ENCODE measurements at regions not wholly inside any gene's neighbourhood (a gene's known extent, or its start where the extent isn't known, plus 50 kb on each side); places are given as distances from the start of the nearest gene placed in this dataset.
A peak's percentile ranks its signal among the peaks of the same experiment; 100 is the strongest.

DNA sequence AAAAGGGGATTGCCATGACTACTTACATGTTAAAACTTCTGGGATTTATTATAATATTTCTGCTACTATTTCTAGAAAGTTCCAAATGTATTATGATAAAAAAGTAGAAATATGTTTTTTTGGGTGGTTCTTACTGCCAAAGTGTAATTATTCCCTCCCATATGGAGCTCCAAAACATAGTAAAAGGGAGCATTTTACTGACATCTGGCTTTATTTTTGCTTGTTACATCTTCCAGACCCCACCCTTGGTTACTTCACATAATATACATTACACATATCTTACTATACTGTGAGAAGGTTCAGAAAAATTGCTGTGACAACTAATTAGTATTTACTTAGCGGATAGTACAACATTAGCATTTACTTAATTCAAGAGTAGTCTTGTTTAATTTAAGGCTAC lies 205.1 kb upstream of the TLL1 start:
- no peak for DNase-seq (ENCODE audit: low read depth)

DNA sequence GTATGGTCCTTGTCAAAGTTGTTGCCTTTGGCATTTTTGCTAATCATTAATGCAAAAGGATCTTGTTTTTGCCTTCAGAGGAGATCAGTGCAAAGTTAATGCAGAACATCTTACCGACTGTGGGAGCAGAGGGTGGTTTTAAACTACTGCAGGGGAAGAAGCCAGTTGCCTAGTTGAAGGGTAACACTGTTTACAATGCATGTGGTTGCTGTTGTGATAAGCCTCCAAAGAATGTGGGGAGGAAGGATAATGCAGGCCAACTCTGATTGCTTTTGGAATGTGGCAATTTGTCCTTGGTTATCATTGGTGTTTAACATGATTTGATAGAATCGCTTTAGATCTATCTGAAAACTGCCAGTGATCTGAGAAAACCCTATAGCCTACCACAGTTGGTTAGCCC lies 204.3 kb upstream of the TLL1 start:
- DNase-seq (ENCODE audit: low read depth) = no peak

DNA sequence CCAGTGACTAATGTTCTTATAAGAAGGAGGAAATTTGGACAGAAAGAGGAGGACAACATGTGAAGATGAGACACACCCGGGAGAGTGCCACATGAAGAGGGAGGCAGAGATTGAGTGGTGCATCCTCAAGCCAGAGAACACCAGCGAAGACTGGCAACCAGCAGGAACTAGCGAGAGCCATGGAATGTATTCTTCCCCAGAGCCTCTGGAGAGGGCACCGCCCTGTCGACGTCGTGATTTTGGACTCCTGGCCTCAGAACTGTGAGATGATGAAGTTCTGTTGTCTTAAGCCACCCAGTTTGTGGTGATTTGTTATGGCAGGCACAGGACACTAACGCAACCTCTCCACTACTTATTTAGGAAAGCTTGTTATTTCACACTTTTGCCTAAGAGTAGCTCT lies 196.0 kb upstream of the TLL1 start:
- DNase-seq (ENCODE audit: low read depth) = no peak

DNA sequence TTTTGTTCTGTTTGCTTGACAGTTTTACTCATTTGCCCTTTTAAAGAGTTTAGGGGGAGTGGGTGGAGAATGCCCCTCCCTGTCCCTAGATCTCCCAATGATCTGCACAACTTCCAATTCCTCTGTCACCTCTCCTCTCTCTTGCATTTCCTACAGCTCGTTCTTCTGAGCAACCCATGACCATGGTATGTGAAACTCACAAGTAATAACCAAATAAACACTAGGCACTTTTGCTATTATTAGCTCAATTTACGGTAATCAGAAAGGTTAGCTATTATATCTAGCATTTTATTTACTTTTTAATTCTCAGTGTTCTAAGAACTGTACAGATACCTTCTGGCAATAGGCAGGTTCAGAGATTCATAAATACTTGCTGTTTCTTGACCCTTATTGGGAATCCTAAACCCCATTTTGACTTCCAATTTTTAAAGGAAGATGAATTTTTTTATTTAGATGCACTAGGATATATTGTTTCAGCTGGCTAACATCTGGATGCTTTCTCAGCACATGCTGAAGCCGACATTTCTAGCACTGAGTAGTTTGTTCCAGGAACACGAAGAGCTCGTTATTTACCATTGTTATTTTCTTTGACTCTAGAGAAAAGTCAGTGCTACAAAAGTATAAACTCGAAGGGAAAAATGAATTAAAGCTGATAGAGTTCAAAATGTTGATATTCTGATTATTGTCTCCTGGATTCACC lies 194.7 kb upstream of the TLL1 start:
- DNase-seq (ENCODE audit: low read depth) = peak; percentile 87

DNA sequence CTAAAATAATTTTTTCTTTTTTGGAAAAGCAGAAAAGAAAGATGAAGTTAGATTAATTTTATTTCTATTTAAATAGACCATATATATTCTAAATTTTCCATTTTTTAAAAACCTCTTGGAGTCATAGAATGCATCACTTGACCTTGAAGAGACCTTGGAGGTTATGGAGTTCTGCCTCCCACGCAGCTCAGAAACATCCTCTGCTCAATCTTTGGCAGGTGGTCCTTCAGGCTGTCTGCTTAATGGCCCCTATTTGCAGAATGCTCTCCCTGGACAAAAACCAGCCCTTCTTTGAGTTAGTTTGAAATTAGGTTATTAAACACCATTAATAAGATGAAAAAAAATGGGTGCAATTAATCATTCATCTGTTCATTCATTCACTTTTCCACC lies 194.1 kb upstream of the TLL1 start:
- DNase-seq (ENCODE audit: low read depth) = no peak

DNA sequence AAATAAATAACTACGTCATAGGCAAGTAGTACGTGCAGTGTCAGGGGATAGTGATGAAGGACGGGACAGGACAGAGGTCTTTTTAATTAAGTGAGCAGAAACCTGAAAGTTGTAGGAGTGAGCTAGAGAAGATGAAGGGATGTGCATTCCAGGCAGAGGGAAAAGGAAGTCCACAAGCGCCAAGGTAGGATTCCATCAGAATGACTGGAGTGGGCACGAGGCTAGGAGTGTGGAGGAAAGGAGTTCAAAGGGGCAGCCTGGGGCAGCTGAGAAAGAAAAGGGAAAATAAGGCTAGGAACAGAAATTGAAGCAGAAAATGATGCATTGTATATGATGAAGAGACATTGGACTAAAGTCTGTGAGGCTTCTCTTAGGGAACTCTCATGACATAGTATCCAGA lies 192.2 kb upstream of the TLL1 start:
- no peak for DNase-seq (ENCODE audit: low read depth)

DNA sequence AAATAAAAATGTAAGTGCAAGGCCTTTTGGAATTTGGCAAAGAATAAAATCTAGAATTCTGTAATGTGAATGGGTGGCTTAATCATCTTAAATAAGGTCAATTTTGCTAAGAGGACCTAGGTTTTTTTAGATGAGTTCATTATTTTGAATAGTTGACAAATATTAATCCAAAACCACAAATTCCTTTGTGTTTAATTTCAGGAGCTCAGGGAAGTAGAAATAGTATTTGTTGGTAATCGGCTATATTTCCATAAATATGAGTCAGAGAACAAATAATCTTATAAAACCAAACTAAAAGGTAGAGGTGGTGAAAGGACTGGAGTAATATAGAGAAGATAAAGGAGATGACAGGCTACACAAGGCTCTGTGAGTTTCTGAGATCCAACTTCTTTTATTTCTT lies 190.4 kb upstream of the TLL1 start:
- DNase-seq (ENCODE audit: low read depth) = no peak

DNA sequence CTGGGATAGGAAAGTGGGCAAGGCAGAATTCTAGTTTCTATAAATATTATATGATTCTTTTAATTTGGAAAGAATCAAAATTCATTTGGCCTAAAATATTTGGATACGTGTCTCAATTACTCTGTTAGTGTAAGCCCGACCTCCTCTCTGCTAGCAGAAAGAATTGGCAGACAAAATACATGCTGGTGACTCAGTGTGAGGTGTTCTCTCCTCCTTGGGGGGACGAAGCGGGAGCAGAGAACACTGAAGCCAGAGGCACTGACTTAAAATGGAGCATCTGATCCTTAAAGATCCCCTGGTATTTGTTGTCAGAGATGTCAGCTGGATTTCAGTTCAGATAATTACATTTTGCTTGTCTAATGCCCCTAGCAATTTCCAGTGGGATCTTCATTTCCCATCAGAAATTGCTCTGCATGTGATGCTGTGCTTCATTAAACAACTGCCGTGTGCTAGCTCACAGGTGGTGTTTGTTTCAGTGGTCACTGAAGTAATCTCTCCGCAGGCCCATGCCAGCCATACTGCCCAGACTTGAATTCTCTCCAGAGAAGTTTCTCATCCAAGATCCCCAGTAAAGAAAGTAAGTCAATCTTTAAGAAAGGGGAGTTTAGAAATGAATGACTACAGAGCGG lies 188.7 kb upstream of the TLL1 start:
- no peak for DNase-seq (ENCODE audit: low read depth)

DNA sequence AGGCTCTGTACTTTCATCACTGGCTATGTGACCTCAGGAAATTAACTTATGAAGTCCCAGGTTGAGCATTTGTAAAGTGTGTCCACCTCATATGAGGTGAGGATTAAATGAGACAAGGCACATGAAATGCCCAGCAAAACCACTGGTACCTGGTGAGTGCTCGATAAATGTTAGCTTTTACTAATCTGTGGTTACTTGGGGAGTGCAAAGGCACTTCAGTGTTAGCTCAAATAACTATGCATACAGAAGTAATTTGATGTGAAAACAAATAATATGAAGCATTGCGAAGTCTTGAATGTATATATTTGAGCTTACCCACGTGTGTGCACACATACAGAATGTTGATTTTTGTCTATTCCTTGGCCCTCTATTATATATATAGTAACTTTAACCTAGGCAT lies 186.3 kb upstream of the TLL1 start:
- DNase-seq (ENCODE audit: low read depth) = no peak

DNA sequence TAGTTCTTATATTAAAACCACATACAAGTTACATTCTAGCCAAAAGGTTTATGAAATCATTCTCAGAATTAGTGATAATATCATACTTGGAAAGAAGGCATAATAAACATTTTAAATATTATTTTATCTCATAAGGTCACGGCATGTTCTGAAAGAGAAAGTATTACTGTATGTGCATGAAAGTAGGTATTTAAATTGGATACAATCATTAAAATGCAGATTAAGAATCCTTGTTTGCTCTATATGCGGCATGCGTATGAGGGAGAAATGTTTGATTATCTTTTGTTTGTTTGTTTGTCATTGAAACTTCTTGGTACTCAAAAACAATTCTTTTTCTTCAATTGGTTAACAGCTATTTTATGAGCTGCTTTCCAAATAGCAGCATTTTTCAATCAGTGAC lies 183.9 kb upstream of the TLL1 start:
- no peak for DNase-seq (ENCODE audit: low read depth)

DNA sequence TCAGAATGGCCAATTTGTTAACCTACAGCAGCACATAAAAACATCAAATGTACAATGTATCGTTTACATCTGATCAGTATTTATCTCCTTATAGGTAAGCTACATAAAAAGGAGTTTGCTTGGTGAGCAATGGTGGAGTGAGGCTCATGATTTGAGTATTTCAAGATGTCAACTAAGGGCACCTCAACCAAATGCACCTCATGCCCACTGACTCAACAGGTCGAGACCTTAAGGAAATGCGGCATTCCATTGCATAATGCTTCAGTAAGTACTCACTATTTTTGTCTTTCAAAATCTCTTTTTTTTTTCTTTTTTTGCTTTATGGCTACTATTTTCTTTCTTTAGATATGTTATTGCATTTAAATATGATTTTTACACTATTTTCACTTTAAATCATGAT lies 181.0 kb upstream of the TLL1 start:
- no peak for DNase-seq (ENCODE audit: low read depth)

DNA sequence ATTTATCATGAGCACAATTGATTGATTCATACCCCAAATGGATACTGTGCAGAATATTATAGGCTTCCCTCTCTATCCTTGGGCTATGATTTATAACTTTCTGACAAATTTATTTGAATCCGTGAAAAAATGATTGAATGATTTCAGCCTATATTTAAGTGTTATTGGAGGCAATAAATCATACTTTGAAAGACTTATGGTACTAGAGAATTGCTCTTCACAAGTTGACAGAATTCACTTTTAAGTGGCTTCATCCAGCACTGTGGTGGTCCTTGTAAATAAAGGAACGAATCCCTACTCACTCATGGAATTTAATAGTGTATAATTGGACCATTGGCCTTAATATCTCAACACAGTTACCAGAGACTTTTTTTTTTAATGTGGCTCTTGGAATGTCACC lies 174.8 kb upstream of the TLL1 start:
- no peak for DNase-seq (ENCODE audit: low read depth)

DNA sequence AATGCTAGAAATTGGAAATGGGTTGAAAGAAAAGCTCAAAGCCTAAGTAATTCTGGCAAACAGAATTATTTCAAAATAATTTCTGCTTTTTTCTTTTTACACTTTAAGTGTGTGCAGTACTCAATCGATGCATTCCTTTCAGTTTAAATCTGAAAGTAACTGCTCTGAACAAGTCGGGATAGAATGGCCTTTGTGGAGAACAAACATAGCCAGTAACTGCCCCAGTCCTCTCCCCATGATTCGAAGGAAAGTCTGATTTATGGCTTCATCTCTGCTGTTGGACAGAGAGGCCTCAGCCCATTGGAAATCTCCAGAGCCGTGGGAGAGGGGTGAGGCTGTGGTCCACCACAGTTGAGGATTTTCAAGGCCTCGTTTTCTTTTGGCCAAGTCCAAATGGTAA lies 174.0 kb upstream of the TLL1 start:
- DNase-seq (ENCODE audit: low read depth) = no peak

DNA sequence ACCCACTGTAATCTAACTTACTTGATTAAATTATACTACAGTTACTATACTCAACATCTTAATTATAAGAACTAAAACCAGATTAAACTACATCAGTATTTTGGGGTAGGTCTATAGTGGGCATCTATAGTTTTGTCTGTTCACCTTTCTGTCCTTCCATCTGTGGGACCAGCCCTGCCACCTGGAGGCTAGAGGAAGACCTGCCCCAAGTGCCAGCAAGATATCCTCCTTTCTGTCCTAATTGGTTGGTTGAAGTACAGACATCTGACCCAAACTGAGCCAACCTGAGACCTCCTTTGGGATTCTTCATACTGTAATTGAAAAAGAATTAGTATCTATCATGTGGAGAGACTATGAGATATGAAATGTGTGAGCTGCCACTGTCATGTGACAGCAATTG lies 172.2 kb upstream of the TLL1 start:
- no peak for DNase-seq (ENCODE audit: low read depth)

DNA sequence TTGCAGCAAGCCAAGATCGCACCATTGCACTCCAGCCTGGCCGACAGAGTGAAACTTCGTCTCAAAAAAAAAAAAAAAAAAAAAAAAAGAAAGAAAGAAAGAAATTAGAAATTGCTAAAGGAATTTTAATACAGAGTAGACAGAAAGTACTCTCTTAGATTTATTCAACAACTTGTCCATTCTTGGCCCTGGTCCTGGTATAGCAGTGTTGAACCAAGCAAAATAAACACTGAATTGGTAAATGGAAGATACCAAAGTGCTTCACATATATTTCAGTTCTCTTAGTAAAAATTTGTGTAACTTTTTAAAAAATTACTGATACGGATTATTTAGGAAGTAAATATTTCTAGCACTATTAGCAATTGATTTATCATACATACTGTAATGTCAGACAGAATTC lies 165.9 kb upstream of the TLL1 start:
- DNase-seq (ENCODE audit: low read depth) = no peak

DNA sequence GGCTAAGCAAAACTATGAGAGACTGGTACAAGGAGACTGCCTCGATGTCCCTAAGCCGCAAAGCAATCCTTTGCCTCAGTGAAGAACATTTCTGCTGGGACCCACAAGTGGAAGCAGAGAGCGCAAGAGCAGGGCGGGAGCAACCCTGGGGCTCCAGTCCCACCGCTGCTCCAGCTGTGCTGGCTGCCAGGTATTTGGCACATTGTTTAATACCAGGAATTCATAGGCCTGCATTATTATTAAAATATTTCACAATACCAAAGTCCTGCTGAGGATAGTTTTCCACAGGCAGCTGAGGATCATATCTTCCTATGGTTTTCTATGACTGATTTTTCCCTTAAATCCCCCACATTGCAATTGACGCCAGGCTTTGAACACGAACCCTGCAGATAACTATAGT lies 163.5 kb upstream of the TLL1 start:
- no peak for DNase-seq (ENCODE audit: low read depth)

DNA sequence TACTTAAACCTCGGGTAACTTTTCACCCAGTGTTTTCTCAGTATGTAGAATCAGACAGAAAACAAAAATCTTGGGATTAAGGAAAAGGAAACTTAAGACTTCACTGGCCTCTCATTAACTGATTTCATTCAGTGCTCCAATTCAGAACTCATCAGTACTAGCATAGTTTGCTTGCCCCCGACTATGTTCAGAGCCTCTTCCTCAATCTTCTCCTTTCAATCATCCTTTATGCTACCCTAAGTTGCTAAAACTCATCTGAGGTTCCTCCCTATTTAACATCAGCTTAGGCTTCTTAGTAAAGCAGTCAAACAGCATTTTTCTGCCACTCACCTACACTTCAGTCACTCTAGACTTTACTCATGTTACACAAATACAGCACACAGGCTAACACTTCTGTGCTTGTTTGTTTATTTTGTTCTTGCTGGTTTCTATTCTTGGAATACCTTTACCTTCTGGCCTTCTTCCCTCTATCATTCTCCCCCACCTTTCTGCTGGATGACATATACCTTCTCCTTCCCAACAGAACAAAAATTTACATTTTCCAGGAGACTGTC lies 163.0 kb upstream of the TLL1 start:
- no peak for DNase-seq (ENCODE audit: low read depth)

DNA sequence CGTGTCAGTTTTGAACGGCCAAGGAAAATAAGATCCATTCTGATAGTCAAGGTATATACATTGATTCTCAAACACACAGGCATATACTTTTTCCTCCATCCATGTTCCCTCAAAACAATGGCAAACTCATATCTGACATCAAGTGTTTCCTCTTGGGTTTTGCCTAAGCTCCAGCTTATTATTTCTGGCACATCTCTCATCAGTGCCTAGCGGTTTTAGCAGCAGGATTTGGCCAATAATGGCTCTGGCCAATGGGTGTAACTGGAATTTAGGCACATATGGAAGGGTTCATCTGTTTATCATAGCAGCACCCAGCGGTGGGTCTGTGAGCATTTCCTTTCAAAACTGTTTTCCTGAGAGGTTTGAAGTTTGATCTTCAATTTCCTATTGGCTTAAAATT lies 161.6 kb upstream of the TLL1 start:
- DNase-seq (ENCODE audit: low read depth) = no peak

DNA sequence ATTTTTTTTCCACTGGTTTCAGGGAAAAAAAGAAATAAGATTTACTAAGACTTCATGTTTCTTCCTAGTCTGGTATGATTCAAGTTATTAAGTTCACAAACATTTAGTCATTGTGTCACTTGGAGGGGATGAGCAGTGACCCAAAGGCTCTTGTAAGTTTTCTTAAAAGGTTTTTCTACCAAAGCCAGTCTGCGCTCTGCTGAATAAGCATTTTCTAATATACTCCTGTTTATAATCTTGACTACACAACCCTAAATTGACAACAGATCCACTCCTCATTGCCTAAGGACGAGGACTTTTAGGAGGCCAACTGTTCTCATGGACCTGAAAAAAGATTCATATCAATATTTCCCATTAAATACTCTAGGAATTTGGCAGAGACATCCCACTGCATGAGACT lies 161.1 kb upstream of the TLL1 start:
- DNase-seq (ENCODE audit: low read depth) = no peak

DNA sequence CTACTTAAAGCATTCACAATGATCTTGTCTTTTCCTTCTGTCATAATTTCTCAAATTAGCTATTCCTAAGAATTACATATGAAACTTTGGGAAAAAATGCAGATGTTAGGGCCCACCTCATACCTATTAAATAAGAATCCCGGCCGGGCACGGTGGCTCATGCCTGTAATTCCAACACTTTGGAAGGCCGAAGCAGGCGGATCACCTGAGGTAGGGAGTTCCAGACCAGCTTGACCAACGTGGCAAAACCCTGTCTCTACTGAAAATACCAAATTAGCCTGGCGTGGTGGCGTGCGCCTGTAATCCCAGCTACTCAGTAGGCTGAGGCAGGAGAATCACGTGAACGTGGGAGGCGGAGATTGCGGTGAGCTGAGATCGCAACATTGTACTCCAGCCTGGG lies 158.4 kb upstream of the TLL1 start:
- no peak for DNase-seq (ENCODE audit: low read depth)

DNA sequence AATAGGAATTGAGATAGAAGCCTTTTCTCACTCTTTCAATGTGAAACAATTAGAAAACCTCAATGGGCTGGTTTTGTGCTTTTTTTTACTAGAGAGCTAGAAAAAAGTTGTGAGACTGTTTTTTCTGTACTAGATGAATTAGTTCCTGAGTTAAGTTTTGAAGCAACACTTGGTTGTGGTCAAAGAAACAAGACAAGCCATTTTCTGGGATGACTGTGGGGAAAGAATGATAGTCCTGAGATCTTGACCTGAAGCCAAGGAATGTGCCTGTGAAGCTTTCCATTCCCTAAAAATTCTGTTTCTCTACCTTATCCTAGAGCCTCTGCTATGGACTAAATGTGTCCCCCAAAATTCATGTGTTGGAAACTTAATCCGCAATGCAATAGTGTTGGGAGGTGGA lies 157.8 kb upstream of the TLL1 start:
- no peak for DNase-seq (ENCODE audit: low read depth)

DNA sequence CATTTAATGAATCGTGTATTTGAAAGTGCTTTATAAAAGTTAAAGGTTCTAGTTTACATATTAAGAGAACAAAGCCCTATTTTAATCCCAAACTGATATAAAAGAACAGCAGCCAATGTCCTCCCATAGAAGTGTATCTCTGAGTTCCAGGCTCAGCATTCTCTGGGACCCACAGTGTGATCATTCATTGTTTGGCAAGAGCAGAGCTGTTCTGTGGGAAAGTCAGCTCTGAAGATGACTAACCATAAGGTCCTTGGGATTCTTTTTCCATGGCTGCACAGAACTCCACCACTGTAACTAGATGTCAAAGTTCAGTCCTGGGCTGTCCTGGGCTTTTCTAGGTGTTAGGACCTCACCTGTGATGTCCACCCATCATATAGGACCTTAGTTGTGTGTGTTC lies 157.0 kb upstream of the TLL1 start:
- no peak for DNase-seq (ENCODE audit: low read depth)

DNA sequence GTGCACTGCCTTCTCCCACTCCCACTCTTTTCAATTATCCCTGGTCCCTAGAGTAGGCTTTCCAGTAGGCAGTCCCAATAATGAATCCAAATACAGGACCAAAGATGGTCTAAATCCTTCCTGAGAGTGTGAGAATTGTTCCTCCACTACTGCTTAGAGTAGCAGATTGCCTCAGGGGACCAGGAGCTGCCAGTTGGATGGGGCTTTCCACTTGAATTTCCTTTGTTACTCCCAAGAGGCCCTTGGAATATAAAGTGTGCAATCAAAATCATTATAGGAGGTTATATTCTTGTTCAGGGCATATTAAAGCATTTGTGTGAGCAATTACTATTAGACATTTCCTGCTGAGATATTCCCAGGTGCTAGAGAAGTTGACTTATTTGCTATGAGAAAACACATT lies 156.6 kb upstream of the TLL1 start:
- DNase-seq (ENCODE audit: low read depth) = no peak

DNA sequence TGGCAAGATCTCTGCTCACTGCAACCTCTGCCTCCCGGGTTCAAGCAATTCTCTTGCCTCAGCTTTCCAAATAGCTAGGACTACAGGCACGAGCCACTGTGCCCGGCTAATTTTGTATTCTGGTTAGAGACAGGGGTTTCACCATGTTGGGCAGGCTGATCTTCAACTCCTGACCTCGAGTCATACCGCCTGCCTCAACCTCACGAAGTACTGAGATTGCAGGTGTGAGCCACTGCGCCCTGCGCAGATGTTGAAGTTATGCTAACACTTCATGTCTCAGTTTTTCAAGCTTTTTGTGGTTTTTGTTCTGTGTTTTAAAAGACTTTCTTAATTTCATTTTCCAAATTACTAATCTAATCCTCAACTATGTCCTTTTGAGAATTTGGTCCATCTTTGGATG lies 154.4 kb upstream of the TLL1 start:
- DNase-seq (ENCODE audit: low read depth) = no peak

Data from forelimb muscle (tissue), 1 donor.